SU-DHL-6 (cell line): ENCODE measurements at regions not wholly inside any gene's neighbourhood (a gene's known extent, or its start where the extent isn't known, plus 50 kb on each side); places are given as distances from the start of the nearest gene placed in this dataset.

ENCODE experiments used
- H2AFZ ChIP-seq: fragments of 200-600 bp; sonication (generic); 2 replicates; pipeline ENCODE4 v1.6.1; 2014; ENCODE audit warnings: low read depth, mild to moderate bottlenecking, moderate library complexity, mixed read lengths, antibody characterized with exemption, low read length; ENCODE audit not compliant: severe bottlenecking
- H3F3A ChIP-seq: fragments of 200-600 bp; shearing (Covaris generic); 2 replicates; pipeline ENCODE4 v1.6.0; 2016; ENCODE audit warnings: antibody characterized with exemption, mild to moderate bottlenecking; ENCODE audit not compliant: insufficient read depth
- H3K27ac ChIP-seq: fragments of 200-600 bp; sonication (generic); 2 replicates; pipeline ENCODE4 v1.5.1; 2016; ENCODE audit warnings: low read depth, mild to moderate bottlenecking, low read length, moderate library complexity, mixed read lengths
- H3K27me3 ChIP-seq: fragments of 200-600 bp; sonication (generic), shearing (Covaris generic); 2 replicates; pipeline ENCODE4 v1.6.0; 2014; ENCODE audit warnings: mild to moderate bottlenecking, low read length
- H3K36me3 ChIP-seq: fragments of 200-600 bp; sonication (generic); 2 replicates; pipeline ENCODE4 v1.6.1; 2014; ENCODE audit warnings: mild to moderate bottlenecking, low read length, mixed read lengths
- H3K4me2 ChIP-seq: fragments of 300-600, 200-600 bp; shearing (Covaris generic), sonication (generic); 2 replicates; pipeline ENCODE4 v1.6.0; 2014; ENCODE audit warnings: low read length, low read depth, mild to moderate bottlenecking; ENCODE audit not compliant: poor library complexity, severe bottlenecking
- H3K4me3 ChIP-seq: fragments of 200-600 bp; sonication (generic); 2 replicates; pipeline ENCODE4 v1.5.1; 2014; ENCODE audit warnings: antibody characterized with exemption, low read length, mild to moderate bottlenecking, mixed read lengths; ENCODE audit not compliant: insufficient read depth, poor library complexity, severe bottlenecking
- H3K79me2 ChIP-seq: fragments of 200-600 bp; sonication (generic); 2 replicates; pipeline ENCODE4 v1.6.1; 2014; ENCODE audit warnings: mild to moderate bottlenecking, low read length, moderate library complexity; ENCODE audit not compliant: insufficient read depth
- H3K9ac ChIP-seq: fragments of 200-600 bp; sonication (generic); 2 replicates; pipeline ENCODE4 v1.7.0; 2014; ENCODE audit warnings: mild to moderate bottlenecking, low read length
- H3K9me2 ChIP-seq: fragments of 200-600 bp; sonication (generic); replicated peaks from 2 replicates; pipeline ENCODE4 v1.6.1; 2014; ENCODE audit warnings: low read length; ENCODE audit not compliant: insufficient read depth
- H3K9me3 ChIP-seq: fragments of 200-600 bp; sonication (generic); 2 replicates; pipeline ENCODE4 v1.6.1; 2014; ENCODE audit warnings: low read length, mixed read lengths; ENCODE audit not compliant: insufficient read depth
- H4K20me1 ChIP-seq: fragments of 200-600 bp; sonication (generic); 2 replicates; pipeline ENCODE4 v1.6.1; 2014; ENCODE audit warnings: low read depth, mild to moderate bottlenecking, antibody characterized with exemption, low read length, moderate library complexity, mixed read lengths
- CTCF ChIP-seq: fragments of 200-600 bp; sonication (generic); IDR thresholded peaks from one replicate; pipeline ENCODE4 v1.5.1; 2017; ENCODE audit warnings: antibody characterized with exemption, mild to moderate bottlenecking, low read length, moderate library complexity; ENCODE audit not compliant: insufficient read depth, poor library complexity, severe bottlenecking
- EZH2phosphoT487 ChIP-seq: fragments of 200-600 bp; sonication (generic), shearing (Covaris generic); conservative IDR thresholded peaks from 2 replicates; pipeline ENCODE4 v1.6.1; 2018; ENCODE audit warnings: mild to moderate bottlenecking, antibody characterized with exemption, low read length, moderate library complexity, mixed read lengths

- H4K20me1 ChIP-seq, result no peaks in the 10 kb centered on the region
- no peaks in the 10 kb centered on the region for H3K27me3 ChIP-seq
- no peaks in the 10 kb centered on the region for H3K79me2 ChIP-seq
- H2AFZ ChIP-seq, result no peak overlapping the region
- no peak overlapping the region for H3K4me2 ChIP-seq
- H3K9me2 ChIP-seq, result no peaks in the 10 kb centered on the region
- H3K36me3 ChIP-seq, result no peaks in the 10 kb centered on the region
- H3K9ac ChIP-seq, result no peak overlapping the region
- H3K27ac ChIP-seq, result no peak overlapping the region
- H3K9me3 ChIP-seq, result no peaks in the 10 kb centered on the region
- TF ChIP-seq EZH2phosphoT487, result no peak
- no peak for TF ChIP-seq CTCF
- H3K4me3 ChIP-seq, result no peak overlapping the region
- H3F3A ChIP-seq, result no peaks in the 10 kb centered on the region
Observed at GRCh38 chr6:134814076-134814695, 135.7 kb downstream of the ALDH8A1 start.

- no peaks in the 10 kb centered on the region for H3F3A ChIP-seq
- no peak overlapping the region for H3K27ac ChIP-seq
- no peaks in the 10 kb centered on the region for H4K20me1 ChIP-seq
- H3K27me3 ChIP-seq, result no peaks in the 10 kb centered on the region
- no peak overlapping the region for H2AFZ ChIP-seq
- H3K79me2 ChIP-seq, result no peaks in the 10 kb centered on the region
- no peaks in the 10 kb centered on the region for H3K36me3 ChIP-seq
- H3K4me2 ChIP-seq, result no peak overlapping the region
- TF ChIP-seq CTCF (no peak), EZH2phosphoT487 (no peak)
- H3K4me3 ChIP-seq, result no peak overlapping the region
- H3K9me3 ChIP-seq, result no peaks in the 10 kb centered on the region
- no peaks in the 10 kb centered on the region for H3K9me2 ChIP-seq
- no peak overlapping the region for H3K9ac ChIP-seq
Observed at GRCh38 chr6:134813146-134813545, 136.8 kb downstream of the ALDH8A1 start.

- Histone ChIP-seq H4K20me1 (no peaks in the 10 kb centered on the region), H3K4me2 (no peak overlapping the region), H3K4me3 (no peak overlapping the region), H3K27me3 (no peaks in the 10 kb centered on the region), H3K27ac (no peak overlapping the region), H2AFZ (no peak overlapping the region), H3K79me2 (no peaks in the 10 kb centered on the region), H3K9ac (no peak overlapping the region), H3K9me3 (no peaks in the 10 kb centered on the region), H3K9me2 (no peaks in the 10 kb centered on the region), H3K36me3 (no peaks in the 10 kb centered on the region), H3F3A (no peaks in the 10 kb centered on the region)
- no peak for TF ChIP-seq EZH2phosphoT487
- TF ChIP-seq CTCF, result no peak
Observed at GRCh38 chr6:134810402-134810801, 139.5 kb downstream of the ALDH8A1 start.
